Suppressor macrophage treated with lipopolysaccharide for 1 hour (primary cell): ENCODE measurements at regions not wholly inside any gene's neighbourhood (a gene's known extent, or its start where the extent isn't known, plus 50 kb on each side); places are given as distances from the start of the nearest gene placed in this dataset.

Source experiments
- DNase-seq, 3 donors: peaks; one replicate each; pipeline ENCODE4 v3.0.0-alpha.2; 2020 to 2022

DNA sequence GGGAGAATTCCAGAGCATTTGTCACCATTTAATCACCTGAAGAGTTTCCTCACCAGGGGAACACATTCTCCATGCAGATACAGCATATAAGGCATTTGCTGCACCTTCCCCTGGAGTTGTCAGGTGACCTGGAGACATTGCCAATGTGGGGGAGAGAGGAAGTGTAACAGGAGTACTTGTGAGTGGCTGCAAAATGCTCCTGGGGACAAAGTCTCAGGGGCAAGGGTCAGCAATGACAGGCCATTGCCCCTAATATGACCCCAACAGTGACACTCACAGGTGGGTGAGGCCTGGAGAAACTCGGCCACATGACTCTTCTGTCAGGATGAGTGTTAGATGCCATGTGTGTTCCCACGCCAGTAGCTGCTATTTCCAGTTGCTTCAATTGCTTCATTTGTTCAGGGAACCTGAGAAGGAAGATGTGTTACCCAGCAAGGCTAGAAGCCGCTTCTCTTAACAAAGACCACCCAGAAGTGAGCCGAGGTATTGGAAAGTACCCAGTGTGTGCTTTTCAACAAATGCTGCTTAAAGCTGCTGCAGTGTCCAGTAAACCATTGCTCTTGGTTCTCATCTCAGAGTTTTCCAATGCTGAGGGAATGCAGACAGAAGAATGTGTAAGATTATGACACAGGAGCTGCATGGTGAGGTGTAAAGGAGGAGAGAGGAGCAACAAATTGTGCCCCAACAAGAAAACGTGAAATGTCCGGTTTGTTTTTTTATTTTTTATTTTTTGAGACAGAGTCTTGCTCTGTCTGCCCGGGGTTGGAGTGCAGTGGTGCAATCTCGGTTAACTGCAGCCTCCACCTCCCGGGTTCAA, 128.2 kb upstream of the SLC44A1 start:
- DNase-seq: peak in 1 of 3 donors; percentile 18

DNA sequence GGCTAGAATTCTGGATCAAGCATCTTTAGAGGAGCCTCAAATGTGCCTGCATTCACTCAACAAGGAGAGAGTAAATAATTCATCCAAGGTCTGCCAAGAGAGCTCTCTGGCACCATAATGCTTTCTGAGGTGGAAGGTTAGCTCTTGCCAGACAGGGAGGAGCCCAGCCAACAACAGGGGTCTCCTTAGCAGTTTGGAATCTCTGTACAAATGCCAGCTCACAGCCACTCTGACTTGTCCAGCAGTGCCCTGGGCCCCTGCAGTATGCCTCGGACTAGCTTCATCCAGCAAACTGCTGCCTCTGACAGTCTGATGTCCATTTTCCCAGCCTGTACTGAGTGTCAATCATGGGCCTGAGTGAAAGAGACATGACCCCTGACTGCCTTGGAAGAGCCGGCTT, 127.2 kb upstream of the SLC44A1 start:
- no peak for DNase-seq

DNA sequence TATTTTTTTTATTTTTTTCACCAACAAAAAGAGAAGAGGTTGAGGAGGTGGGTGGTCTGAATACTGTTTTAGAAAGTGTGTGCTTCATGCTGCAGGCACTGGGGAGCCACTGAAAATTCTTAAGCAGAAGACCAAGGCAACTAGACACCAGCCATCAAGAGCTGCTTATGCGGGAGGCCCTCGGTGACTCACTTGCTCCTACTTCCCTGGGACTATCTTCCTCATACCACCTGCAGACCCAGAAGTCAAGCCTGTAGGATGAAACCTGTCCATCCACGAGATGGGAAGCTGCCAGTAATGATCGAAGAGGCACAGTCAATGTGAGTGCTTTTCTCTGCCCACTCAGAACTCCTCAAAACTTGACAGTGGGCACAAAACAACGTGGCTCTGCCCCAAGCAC, 125.8 kb upstream of the SLC44A1 start:
- DNase-seq: peak in 2 of 3 donors; percentile 20 to 30

DNA sequence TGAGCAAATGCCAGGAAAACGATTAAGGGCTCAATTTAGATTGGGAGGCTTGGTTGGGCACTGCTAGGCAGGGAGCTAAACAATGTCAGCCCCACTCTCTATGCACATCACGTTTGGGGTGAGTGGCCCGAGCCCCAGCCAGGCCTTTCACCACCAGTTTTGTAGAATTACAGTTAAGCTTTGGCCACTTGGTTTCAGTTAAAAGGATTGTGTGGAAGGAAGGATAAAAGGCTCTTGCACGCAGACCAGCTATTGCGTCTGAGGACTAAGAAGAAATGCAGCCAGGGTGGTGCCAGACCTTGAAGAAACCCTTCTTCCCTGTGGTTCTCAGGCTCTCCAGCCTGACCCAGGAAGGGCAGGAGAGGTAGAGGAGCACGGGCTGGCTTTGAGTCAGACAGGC, 125.3 kb upstream of the SLC44A1 start:
- no peak for DNase-seq

DNA sequence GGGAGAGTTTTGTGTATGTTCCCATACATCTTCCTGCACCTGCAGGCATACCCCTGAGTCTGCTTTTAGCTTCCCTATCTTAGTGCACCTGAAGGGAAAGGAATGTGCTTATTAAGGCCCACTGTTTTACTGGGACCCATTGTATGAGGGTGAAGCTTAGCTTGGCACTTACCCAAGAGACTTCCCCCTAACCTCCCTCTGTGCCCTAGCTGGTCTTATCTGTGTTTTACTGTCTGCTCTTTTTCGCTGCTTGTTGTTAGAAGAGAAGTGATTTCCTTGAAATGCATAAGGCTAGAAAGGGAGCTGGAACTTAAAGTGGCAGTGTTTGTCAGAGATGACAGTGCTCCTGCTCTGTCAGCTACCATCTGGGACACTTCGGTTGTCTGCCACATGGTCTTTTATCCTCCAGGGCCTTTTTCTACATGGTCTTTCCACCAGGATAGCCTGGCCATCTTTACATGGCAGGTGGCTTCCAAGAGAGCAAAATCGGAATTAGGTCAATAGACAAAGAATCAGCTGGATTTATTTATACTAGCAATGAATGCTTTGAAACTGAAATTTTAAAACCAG, 122.5 kb upstream of the SLC44A1 start:
- DNase-seq: no peak

DNA sequence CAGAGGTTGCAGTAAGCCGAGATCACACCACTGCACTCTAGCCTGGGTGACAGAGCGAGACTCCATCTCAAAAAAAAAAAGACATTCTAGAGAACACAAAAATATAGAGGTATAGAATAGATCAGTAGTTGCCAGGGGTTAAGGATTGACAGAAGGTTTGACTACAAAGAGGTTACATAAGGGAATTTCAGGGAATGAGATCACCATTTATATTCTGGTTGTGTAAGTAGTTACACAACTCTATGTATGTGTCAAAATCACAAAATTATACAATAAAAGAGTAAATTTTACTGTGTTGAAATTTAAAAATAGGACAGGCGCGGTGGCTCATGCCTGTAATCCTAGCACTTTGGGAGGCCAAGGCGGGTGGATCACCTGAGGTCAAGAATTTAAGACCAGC, 119.9 kb upstream of the SLC44A1 start:
- peak; percentile 56 to 90 (median 81) for DNase-seq

DNA sequence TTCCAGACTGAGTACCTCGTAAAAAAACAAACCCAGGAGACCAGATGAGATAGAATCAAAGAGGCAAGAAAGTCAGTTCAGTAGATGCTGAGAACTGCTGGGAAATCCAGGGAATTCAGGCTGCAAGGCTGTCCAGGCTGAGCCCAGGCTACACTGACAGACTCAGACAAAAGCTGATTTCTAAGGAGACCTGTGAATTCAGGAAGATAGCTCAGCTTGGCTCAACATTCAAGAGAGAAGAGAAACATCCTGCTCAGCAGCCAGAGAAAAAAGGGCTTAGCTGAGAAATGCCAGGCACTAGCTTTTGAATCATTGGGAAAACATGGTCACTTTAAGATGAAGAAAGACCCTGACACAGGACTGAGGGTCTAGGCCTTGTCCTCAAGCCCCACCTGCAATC, 118.2 kb upstream of the SLC44A1 start:
- DNase-seq: no peak

DNA sequence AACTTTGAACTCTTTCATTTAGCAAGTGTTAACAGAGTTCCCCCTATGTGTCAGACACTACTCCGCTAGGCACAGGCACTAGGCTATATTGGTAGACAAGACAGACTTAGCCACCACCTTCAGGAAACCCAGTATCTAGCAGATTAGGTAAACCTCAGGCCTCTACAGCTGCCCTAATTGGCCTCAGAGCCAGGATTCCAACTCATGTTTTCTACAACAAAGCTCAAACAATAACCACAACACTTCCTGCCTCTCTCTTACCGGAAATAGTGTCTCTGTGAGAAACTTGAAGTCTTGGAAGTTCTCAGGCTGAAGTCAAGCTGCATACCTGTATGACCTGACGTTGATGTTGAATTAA, 116.6 kb upstream of the SLC44A1 start:
- peak; percentile 45 to 58 (median 50) for DNase-seq

DNA sequence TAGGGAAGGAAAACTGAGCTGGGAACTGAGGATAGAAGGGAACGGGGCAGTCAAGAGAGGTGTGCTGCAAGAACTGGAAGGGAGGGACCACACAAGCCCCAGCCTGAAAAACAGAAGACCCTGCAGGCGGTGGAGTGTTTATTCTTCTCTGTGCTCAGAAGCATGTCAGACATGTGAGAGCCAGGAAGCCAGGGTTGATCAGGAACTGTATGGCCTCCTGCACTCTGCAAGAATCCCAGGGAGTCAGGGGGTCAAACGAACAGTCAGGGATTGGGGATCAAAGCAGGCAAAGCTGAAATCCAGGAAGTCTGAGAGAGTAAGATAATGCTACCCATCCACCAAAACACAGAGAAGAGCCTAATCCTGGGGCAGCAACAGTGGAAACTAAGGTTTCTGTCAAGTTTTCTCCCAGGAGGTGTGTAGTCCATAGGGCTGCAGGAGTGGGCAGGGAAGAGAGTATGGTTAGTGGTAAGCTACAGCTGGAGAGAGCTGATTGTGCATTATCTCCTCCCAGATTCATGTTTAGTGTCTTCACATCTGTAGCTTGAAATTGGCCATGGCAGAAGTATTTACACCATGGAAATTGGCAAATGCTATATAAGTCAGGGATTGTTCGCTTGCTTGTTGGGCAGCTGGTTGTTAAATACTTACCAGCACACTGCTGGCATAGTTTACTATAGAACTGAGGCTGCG, 115.4 kb upstream of the SLC44A1 start:
- no peak for DNase-seq

DNA sequence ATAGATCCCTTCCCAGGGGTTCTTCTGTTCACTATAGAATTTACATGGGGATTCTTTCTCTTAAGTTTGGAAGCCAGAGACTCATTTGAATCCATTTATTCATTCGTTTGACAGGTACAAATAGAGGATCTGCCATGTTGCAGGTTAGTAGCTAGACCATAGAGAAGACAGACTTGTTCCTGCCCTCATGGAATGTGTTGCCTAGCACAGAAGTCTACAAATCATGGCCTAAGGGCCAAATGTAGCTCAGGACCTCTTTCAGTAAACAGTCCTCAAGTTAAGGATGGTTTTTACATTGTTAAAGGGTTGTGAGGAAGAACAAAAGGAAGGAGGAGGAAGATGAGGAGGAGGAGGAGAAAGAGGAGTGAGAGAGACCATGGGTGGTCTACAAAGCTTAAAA, 114.7 kb upstream of the SLC44A1 start:
- no peak for DNase-seq

DNA sequence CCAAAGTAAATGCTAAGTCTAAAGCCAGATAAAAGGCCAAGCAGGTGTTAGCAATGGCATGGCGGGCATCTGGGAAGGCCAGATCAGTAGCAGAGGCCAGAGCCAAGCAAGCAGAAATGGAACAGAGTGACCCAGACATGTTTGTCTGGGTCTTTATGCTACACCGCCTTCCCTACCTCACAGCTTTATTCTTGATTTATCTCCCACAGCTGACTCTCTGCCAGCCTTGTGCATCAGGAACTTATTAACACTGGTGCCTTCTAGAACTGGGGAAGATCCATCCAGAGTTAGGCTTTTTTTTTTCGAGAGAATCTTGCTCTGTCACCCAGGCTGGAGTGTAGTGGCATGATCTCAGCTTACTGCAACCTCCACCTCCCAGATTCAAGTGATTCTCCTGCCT, 112.5 kb upstream of the SLC44A1 start:
- no peak for DNase-seq

DNA sequence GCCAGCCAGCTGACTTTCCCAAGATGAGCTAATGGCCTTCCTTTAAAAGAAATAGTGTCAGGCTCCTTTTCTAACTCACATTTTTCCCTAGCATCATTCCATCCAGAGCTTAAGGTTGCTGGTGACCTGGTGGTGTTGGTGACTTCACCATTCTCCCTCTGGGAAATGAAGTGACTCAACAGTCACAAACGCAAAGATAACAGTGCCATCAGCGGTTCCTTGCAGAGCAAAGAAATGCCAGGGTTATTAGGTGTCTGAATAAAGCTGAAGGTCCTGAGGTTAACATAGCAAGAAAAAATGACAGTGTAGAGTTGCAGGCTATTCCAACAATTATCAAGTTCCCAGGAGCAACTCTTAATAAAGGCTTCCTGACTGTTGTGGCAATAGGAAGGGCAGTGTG, 111.8 kb upstream of the SLC44A1 start:
- DNase-seq: no peak

DNA sequence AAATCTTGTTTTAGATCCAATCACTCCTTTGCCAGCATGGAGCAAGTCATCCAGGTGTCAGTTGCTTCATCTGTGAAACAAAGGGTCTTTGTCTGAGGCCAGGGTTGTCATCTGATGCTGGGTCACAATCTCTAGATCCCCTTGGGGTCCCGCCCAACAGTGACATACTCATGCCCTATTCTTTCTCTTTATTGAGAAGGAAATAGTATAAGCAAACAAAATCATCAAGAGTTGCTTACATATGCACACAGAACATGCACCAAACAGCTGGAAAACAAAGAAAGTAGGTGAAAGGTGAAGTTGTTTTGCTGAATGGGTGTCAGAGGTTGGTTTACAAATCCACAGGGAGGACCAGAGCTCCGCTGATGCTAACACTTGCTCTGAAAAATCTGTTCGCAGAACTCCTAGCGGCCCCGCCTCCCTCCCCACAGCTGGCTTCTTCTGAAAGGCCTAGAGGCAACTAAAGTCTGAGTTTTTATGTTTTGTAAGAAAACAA, 106.1 kb upstream of the SLC44A1 start:
- DNase-seq: no peak

DNA sequence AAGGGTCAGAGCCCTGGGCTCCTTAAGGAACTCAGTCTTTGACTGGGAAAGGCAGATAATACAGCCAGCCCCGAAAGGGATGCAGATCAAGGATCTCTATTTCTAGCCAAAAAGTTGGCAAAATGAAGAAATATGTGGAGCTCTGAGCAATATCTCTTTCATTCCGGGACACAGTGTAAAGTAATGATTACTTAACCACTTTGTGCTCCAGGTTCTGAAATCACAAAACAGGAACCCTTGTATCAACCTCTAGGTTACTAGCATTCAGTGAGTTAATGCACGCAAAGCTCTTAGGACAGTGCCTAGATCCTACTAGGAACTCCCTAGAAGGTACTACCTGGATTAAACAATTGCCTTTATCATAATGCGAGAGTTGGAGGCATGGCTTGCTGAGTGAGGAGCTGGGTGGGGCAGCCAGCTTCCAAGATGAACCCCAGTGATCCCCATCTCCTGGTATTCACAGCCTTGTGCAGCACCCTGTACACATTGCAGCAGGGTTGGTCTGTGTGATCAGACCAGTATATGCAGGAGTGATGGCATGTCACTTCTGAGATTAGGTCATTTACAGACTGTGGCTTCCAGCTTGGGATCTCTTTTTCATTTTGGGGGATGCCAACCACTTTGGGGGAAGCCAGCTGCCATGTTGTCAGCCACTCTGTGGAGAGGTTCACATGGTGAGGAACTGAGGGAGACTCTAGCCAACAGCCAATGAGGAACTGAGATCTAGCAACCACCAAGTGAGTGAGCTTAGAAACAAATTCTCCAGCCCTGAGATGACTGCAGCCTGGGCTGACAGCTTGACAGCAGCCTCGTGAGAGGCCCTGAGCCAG, 103.1 kb upstream of the SLC44A1 start:
- DNase-seq: peak; percentile 87 to 91 (median 88)

DNA sequence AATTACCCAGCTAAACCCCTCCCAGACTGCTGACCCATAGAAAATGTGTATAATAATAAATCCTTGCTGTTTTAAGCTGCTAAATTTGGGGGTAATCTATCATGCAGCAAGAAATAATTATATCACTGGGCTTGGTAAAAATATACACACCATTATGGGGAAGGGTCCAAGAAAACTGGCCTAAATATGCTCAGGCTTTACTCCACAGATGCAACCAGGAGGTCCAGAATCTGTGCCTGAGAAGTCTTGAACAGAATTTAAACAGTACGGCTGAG, 102.5 kb upstream of the SLC44A1 start:
- no peak for DNase-seq

DNA sequence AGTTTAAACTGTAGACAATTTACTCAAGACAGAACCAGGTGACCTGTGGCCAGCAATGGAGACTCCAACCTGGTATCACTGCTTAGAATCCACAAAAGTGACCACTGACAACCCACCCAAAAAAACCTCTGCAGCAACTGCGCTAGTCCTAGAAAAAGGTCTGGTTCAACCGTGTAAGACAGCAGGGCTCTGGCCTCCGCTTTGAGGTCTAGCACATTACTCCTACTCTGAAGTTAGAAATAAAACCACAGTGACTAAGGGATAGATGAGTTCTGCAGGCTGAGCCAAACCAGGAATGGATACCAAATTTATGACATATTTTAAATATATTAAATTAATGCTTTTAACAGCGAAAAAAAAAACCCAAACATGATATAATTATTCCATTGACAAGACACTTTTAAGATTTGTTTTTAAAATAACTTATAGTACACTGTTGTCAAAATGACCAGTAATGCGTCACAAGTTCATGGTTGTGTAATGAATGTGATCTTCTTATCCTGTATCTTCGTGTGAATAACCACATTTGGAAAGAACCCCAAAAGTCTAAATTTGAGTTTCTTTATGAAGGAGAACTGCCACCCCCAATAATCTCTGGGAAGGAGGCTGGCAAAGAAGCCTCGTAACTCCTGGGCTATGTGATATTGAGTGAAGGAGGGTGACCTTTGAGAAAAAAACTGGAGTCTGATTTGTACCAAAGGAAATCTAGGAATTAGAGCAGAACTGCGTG, 101.9 kb upstream of the SLC44A1 start:
- DNase-seq: peak; percentile 74 to 93 (median 90)

DNA sequence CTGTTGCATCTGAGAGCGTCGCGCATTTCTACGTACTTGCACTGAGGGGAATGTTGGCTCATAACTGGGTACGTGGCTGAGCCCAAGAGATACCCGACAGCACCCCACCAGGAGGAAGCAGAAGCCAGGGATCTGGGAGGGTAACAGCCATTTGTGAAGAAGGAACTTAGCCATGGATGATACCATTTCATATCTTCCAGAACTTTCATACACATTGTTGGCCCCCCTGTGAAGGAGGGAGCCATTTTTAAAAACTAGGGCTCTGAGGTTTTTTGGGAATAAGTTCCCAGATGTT, 101.4 kb upstream of the SLC44A1 start:
- DNase-seq: no peak

DNA sequence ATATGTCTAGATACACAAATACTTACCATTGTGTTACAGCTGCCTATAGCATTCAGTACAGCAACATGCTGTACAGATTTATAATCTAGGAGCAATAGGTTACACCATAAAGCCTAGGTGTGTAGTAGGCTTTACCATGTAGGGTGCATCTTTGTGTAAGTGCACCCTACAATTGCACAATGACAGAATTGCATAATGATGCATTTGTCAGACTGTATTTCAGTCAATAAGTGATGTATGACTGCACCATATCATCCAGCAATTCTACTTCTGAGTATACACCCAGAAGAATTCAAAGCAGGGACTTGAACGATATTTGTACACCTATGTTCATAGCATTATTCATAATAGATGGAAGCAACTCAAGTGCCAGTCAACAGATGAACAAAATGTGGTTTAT, 100.4 kb upstream of the SLC44A1 start:
- peak; percentile 56 to 81 (median 76) for DNase-seq

DNA sequence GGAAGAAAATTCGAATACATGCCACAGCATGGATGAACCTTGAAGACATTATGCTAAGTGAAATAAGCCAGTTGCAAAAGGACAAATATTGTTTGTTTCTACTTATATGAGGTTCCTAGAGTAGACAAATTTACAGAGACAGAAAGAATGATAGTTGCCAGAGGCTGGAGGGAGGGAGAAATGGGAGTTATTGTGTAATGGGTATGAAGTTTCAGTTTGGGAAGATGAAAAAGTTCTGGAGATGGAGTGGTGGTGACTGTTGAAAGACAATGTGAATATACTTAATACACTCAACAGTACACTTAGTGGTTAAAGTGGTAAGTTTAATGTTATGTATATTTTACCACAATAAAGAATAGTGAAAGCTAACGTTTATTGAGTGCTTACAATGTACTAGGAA, 99.6 kb upstream of the SLC44A1 start:
- DNase-seq: no peak

DNA sequence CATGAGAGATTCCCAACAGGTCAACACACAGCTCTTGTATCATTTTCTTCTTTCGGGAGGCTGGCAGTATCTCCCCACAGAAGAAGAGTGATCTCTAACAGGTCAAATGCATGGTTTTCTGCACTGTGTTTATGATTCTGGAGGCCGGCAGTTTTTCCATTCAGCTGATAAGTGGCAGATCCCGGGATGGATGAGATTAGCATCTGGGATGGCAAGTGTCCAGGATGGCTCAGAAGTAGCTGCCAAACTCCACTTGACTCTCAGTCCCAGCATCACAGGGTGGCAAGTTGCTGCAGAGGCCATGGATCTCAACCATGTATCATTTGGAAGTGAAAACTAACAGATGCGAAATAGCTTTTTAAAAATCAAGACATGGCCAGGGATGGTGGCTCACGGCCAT, 97.8 kb upstream of the SLC44A1 start:
- DNase-seq: no peak

DNA sequence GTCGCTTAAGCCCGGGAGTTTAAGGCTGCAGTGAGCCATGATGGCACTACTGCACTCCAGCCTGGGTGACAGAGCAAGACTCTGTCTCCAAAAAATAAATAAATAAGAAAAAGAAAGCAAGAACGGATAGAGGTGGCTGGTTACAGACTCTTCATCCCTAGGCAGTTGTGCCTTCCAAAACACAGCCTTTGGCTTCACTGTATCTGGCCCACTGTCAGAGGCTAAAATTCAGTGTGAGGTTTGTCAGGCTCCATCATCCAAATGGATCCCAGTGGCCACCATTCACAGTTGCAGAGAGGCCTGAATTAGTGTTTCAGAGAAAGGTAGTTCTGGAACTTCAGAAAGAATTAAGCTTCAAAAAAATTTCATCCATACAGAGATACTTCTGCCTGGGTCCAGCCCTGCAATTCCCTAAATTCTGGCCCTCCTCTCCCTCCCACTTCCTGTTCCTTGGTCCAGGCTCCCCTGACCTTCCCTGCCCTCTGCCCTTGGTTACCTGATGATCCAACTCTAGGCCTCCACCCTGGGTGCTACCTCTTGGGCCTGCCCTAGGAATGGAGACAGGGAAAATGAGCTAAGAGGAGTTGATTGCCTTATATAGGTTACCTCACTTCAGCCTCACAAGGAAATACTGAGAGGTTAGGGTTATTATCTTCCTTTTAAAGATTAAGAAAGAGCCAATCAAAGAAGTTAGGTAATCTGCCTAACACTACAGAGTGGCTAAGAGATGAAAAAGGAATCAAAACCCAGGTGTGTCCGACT, 97.2 kb upstream of the SLC44A1 start:
- DNase-seq: no peak

DNA sequence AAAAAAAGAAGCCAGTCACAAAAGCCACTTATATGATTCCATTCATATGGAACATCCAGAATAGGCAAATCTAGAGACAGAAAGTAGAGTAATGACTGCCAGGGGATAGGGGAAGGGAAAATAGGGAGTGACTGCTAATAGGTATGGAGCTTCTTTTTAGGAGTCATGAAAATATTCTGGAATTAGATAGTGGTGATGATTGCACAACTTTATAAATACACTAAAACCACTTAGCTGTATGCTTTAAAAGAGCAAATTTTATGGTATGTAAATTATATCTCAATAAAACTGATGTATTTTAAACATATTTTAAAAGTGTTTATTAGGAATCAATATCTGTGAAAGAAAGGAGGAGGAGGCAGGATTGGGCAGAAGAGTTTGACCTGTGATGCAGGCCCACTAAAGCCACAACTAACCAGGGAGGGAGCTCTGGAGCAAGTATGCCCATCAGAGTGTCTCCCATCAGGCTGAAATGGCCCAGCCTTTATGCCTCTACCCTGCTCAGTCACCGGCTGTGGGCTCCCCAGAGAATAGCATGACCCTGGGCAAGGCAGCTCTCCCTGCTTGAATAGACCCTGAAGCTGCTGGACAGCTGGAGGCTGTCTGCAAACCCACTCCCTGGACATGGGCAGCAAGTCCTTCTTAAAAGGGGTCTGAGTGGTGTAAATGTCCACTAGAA, 96.0 kb upstream of the SLC44A1 start:
- DNase-seq: no peak
